Stimulated activated memory B cell treated with anti-CD40 and anti-IgM and Interleukin-4, amounts not matched to agents 10 μg/mL and 1 μg/mL and 100 μg/mL, for 72 hours (primary cell): ENCODE measurements at regions not wholly inside any gene's neighbourhood (a gene's known extent, or its start where the extent isn't known, plus 50 kb on each side); places are given as distances from the start of the nearest gene placed in this dataset.

ENCODE experiments used
- ATAC-seq: fragments of 150-1000 bp; cut with Tn5 transposase; 2 replicates; pipeline ENCODE4 v1.10.0; 2021
- H3K27ac Mint-ChIP-seq: one replicate; pipeline ENCODE4 v1.8.0; 2022; ENCODE audit warnings: mild to moderate bottlenecking, mixed read lengths
- H3K27me3 Mint-ChIP-seq: one replicate; pipeline ENCODE4 v1.8.0; 2022; ENCODE audit warnings: mixed read lengths
- H3K36me3 Mint-ChIP-seq: one replicate; pipeline ENCODE4 v1.8.0; 2022; ENCODE audit warnings: mixed read lengths
- H3K4me1 Mint-ChIP-seq: one replicate; pipeline ENCODE4 v1.8.0; 2022; ENCODE audit warnings: mixed read lengths
- H3K4me3 Mint-ChIP-seq: one replicate; pipeline ENCODE4 v1.8.0; 2022; ENCODE audit warnings: mild to moderate bottlenecking, moderate library complexity, mixed read lengths
- H3K9me3 Mint-ChIP-seq: one replicate; pipeline ENCODE4 v1.8.0; 2022; ENCODE audit warnings: mixed read lengths

DNA sequence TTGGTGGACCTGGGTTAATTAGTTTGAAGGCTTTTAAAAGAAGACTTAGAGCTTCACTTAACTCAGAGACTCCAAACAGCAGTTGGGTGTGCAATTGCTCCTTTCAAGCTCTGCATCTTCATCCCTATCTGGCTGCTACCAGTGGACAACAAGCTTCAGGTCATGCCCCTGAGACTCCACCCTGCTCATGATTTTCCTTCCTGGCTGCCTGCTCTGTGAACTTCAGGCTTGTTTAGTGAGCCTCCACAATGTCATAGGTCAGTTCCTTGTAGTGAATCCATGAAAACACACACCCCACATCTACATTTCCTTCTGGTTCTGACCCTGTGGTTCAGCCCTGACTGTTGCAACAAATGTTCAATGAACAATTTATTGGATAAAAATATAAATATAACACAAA is 61.1 kb upstream of the MARCKS start:
- Mint-ChIP-seq H3K36me3 (peaks cover 8% of the 10 kb centered on the region), H3K4me3 (no peak overlapping the region), H3K4me1 (peaks cover 6% of the 10 kb centered on the region), H3K27me3 (no peaks in the 10 kb centered on the region), H3K9me3 (peaks cover 9% of the 10 kb centered on the region), H3K27ac (no peak overlapping the region)
- no peak for ATAC-seq

DNA sequence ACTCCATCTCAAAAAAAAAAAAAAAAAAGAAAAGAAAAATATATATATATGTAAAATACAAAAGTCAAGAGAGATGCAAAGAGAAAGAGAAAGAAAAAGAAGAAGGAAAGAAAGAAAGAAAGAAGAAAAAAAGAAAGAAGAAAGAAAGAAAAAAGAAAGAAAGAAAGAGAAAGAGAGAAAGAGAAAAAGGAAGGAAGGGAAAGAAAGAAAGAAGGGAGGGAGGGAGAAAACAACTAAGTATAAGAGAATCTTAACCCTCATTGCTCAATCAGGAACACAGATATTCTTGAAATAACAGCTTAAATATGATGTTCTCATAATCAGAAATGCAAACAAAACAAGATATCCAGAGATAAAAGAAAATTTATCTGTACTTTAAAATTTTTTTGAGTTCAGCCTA is 54.4 kb upstream of the MARCKS start:
- Mint-ChIP-seq H3K27me3 (no peaks in the 10 kb centered on the region), H3K27ac (peak overlapping the region; percentile 51), H3K9me3 (no peaks in the 10 kb centered on the region), H3K36me3 (no peaks in the 10 kb centered on the region), H3K4me1 (peaks cover 32% of the 10 kb centered on the region), H3K4me3 (peak overlapping the region; percentile 45)
- ATAC-seq, result no peak

DNA sequence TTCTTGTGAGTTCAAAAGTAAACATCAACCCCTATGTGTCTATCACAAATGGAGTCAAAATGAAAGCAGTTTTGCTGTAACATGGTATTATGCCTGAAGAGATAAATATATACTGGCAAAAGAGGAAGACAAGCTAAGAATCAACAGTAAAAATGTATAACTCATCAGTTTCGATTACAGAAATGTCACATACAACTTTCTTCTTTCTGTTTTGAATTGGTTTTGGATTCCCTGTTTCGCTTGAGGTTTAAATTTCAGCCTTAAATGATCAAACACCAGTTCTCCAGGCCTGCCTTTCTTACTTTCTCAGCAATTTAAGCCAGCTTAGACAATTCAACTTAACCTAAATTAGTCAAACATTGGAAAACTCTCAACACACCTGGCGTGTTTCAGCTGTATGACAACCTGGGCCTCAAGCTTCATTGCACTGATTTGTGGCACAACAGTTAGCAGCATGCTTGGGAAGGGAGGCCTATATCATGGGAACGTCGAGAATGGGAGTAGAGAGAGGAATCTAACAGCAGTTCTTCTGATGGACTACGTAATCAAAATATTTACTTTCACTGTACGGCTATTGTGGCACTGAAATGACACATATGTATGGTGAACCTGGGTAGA is 51.9 kb upstream of the MARCKS start:
- Mint-ChIP-seq H3K36me3 (no peaks in the 10 kb centered on the region), H3K27ac (peak overlapping the region; percentile 65), H3K9me3 (no peaks in the 10 kb centered on the region), H3K27me3 (no peaks in the 10 kb centered on the region), H3K4me3 (no peak overlapping the region), H3K4me1 (peaks cover 53% of the 10 kb centered on the region)
- peak; percentile 81 for ATAC-seq

DNA sequence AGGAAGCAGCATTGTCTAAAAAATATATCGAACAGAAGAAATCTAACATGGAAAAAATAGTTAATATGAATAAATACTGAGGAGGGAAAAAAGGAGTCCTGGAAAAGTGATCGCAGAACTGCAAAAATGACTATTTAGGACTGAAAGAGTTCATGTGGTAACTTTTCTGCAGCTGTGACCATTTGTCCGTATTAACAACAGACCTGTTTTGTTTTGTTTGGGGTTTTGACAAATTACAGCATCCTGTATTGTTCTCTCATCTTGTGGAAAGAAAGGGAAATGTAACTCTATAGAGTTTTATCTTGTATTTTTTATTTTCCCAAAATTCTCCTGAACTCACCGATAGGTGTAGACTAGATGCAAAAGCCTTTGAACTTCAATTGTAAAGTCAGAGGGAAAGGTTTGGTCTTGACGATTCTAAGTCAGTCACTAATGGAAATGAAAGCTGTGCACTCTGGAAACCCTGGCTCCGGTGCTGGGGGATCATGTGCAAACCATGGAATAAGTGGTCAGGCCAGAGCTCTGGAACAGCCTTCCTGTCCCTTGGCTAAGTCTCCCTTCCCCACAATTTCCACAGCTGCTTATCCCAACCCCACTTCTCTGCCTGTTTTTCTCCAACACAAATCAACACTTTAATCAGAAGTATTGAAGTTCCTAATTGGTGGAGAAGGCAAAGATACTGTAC is 51.2 kb upstream of the MARCKS start:
- H3K4me1 Mint-ChIP-seq, result peaks cover 53% of the 10 kb centered on the region
- H3K27ac Mint-ChIP-seq, result peak overlapping the region; percentile 65
- no peaks in the 10 kb centered on the region for H3K9me3 Mint-ChIP-seq
- H3K27me3 Mint-ChIP-seq, result no peaks in the 10 kb centered on the region
- no peak overlapping the region for H3K4me3 Mint-ChIP-seq
- no peak for ATAC-seq
- H3K36me3 Mint-ChIP-seq, result no peaks in the 10 kb centered on the region
